Peyer's patch (tissue), 4 donors: ENCODE measurements at regions not wholly inside any gene's neighbourhood (a gene's known extent, or its start where the extent isn't known, plus 50 kb on each side); places are given as distances from the start of the nearest gene placed in this dataset.

Experiments
- POLR2A ChIP-seq, 2 donors: fragments of 450-650 bp; IDR thresholded peaks; one replicate each; pipeline ENCODE4 v1.5.1; 2017; ENCODE audit warnings: antibody characterized with exemption in 2 of 2, mild to moderate bottlenecking in 2 of 2, moderate library complexity in 2 of 2
- TF ChIP-seq, protein P1 (sequence below), 6 experiments: fragments of 450-650 bp in 4 of 6; fragments of 200-600 bp in 2 of 6; sonication (generic) in 1 of 6; IDR thresholded peaks; one replicate each; pipeline ENCODE4 v1.5.1; 2017 to 2019; ENCODE audit warnings: antibody characterized with exemption in 6 of 6, mild to moderate bottlenecking in 3 of 6, moderate library complexity in 1 of 6

DNA sequence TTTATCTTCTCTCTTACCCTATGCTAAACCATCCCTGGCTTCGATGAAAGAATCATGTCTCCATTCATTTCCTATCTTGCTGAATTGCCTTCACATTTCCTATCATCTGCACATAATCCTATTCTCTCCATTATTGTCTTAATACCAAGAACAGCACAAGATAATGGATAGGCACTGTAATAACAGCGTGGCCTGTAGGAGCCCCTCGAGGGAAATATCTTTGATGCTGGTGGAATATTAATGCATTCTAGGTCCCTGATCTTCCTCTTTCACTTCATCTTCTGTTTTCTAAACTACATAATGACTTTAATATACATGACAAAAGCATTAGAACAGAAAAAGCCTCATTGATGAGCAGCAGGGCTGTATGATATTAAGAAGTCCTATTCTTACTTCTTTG, 720.6 kb downstream of the RWDD3 start:
- TF ChIP-seq, protein P1, sequence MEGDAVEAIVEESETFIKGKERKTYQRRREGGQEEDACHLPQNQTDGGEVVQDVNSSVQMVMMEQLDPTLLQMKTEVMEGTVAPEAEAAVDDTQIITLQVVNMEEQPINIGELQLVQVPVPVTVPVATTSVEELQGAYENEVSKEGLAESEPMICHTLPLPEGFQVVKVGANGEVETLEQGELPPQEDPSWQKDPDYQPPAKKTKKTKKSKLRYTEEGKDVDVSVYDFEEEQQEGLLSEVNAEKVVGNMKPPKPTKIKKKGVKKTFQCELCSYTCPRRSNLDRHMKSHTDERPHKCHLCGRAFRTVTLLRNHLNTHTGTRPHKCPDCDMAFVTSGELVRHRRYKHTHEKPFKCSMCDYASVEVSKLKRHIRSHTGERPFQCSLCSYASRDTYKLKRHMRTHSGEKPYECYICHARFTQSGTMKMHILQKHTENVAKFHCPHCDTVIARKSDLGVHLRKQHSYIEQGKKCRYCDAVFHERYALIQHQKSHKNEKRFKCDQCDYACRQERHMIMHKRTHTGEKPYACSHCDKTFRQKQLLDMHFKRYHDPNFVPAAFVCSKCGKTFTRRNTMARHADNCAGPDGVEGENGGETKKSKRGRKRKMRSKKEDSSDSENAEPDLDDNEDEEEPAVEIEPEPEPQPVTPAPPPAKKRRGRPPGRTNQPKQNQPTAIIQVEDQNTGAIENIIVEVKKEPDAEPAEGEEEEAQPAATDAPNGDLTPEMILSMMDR (IDR thresholded peaks at IDR 0.05) = no peak
- TF ChIP-seq POLR2A (IDR thresholded peaks at IDR 0.05) = no peak
